B cell (primary cell): ENCODE measurements at regions not wholly inside any gene's neighbourhood (a gene's known extent, or its start where the extent isn't known, plus 50 kb on each side); places are given as distances from the start of the nearest gene placed in this dataset.
"Not testable (repeated sequence)": the region's sequence is repeated elsewhere in the genome, so short reads cannot be mapped to it uniquely, and the experiment has no call there.

ENCODE experiments used
- ATAC-seq: fragments of 200-7000 bp; cut with Tn5 transposase; one replicate; pipeline ENCODE4 v1.10.0; 2021; ENCODE audit warnings: low read depth, mild to moderate bottlenecking, moderate number of reproducible peaks, moderate library complexity
- CTCF ChIA-PET: fragments of 350-600 bp; sonication (Branson Sonifier 250); formaldehyde crosslinking; loops from one replicate; lab custom pipeline; 2021; ENCODE audit warnings: antibody characterized with exemption, inconsistent platforms; lab: Charles Lee
- POLR2A ChIA-PET: fragments of 350-600 bp; sonication (Branson Sonifier 250); formaldehyde crosslinking; loops from one replicate; lab custom pipeline; 2021; ENCODE audit warnings: antibody characterized with exemption; lab: Charles Lee
- DNase-seq: peaks from one replicate; pipeline ENCODE4 v3.0.0; 2013
- H2AFZ ChIP-seq: 2 replicates; pipeline ENCODE4 v1.6.1; 2012; ENCODE audit warnings: mild to moderate bottlenecking, low read depth, low read length; ENCODE audit not compliant: insufficient read depth, poor library complexity, severe bottlenecking
- H3K27ac ChIP-seq, 2 donors: 1 replicate in 1 of 2; 2 replicates in 1 of 2; pipeline ENCODE4 v1.5.1; 2012 to 2013; ENCODE audit warnings: low read length in 2 of 2, mild to moderate bottlenecking in 2 of 2, moderate library complexity in 1 of 2
- H3K27me3 ChIP-seq, 4 experiments: fragments of 200-600 bp in 1 of 4; sonication (generic) in 1 of 4; replicated peaks in 1 of 4; 1 replicate in 2 of 4; 2 replicates in 2 of 4; pipeline versions ENCODE4 v1.6.1 to v1.7.0; 2013 to 2016; ENCODE audit warnings: low read length in 3 of 4, mild to moderate bottlenecking in 2 of 4, mixed read lengths in 1 of 4, moderate library complexity in 1 of 4; ENCODE audit not compliant: insufficient read depth in 4 of 4, control insufficient read depth in 3 of 4; ENCODE audit errors: control extremely low read depth in 1 of 4
- H3K36me3 ChIP-seq, 2 experiments: replicated peaks in 1 of 2; 1 replicate in 1 of 2; 2 replicates in 1 of 2; pipeline versions ENCODE4 v1.6.1 to v1.7.1; 2013; ENCODE audit warnings: low read length in 1 of 2; ENCODE audit not compliant: insufficient read depth in 2 of 2, control insufficient read depth in 1 of 2; ENCODE audit errors: control extremely low read depth in 1 of 2, extremely low read depth in 1 of 2
- H3K4me1 ChIP-seq, 2 donors: fragments of 200-600 bp in 1 of 2; sonication (generic) in 1 of 2; 1 replicate in 1 of 2; 2 replicates in 1 of 2; pipeline versions ENCODE4 v1.5.1 to v1.6.1; 2013 to 2017; ENCODE audit warnings: low read length in 2 of 2; ENCODE audit not compliant: control insufficient read depth in 2 of 2, insufficient read depth in 2 of 2
- H3K4me2 ChIP-seq: replicated peaks from 2 replicates; pipeline ENCODE3; 2012; ENCODE audit warnings: mild to moderate bottlenecking, low read depth, low read length; ENCODE audit not compliant: poor library complexity, severe bottlenecking
- H3K4me3 ChIP-seq, 5 experiments: fragments of 200-600 bp in 1 of 5; sonication (generic) in 1 of 5; 1 replicate in 3 of 5; 2 replicates in 2 of 5; pipeline versions ENCODE4 v1.5.1 to v1.7.0; 2011 to 2016; ENCODE audit warnings: low read length in 4 of 5, mild to moderate bottlenecking in 4 of 5, low read depth in 2 of 5, control low read depth in 1 of 5, moderate library complexity in 1 of 5; ENCODE audit not compliant: insufficient read depth in 1 of 5; ENCODE audit errors: control extremely low read depth in 1 of 5, extremely low read depth in 1 of 5
- H3K79me2 ChIP-seq: fragments of 200-600 bp; sonication (generic); one replicate; pipeline ENCODE4 v1.6.0; 2016; ENCODE audit warnings: low read length; ENCODE audit not compliant: control insufficient read depth, insufficient read depth
- H3K9ac ChIP-seq: fragments of 200-600 bp; sonication (generic); 2 replicates; pipeline ENCODE4 v1.6.1; 2017; ENCODE audit warnings: mild to moderate bottlenecking, low read length, moderate library complexity
- H3K9me3 ChIP-seq, 3 donors: one replicate each; pipeline versions ENCODE4 v1.6.1 to v1.7.1; 2013; ENCODE audit warnings: low read length in 2 of 3; ENCODE audit not compliant: control insufficient read depth in 2 of 3, insufficient read depth in 1 of 3; ENCODE audit errors: control extremely low read depth in 1 of 3
- H4K20me1 ChIP-seq: 2 replicates; pipeline ENCODE4 v1.6.0; 2012; ENCODE audit warnings: mild to moderate bottlenecking, low read length; ENCODE audit not compliant: insufficient read depth, control insufficient read depth, poor library complexity, severe bottlenecking
- H3K27ac Mint-ChIP-seq: one replicate; pipeline ENCODE4 v1.8.0; 2021; ENCODE audit warnings: mixed read lengths
- H3K27me3 Mint-ChIP-seq: one replicate; pipeline ENCODE4 v1.8.0; 2021; ENCODE audit warnings: mixed read lengths
- H3K4me1 Mint-ChIP-seq: one replicate; pipeline ENCODE4 v1.8.0; 2021; ENCODE audit warnings: mixed read lengths
- H3K4me3 Mint-ChIP-seq: one replicate; pipeline ENCODE4 v1.8.0; 2021; ENCODE audit warnings: mixed read lengths
- H3K9me3 Mint-ChIP-seq: one replicate; pipeline ENCODE4 v1.8.0; 2022; ENCODE audit warnings: mixed read lengths; ENCODE audit not compliant: insufficient read depth
- CTCF ChIP-seq: fragments of 200-600 bp; IDR thresholded peaks from one replicate; pipeline ENCODE4 v1.8.0; 2022; ENCODE audit warnings: antibody characterized with exemption, mild to moderate bottlenecking
- EZH2 ChIP-seq: IDR thresholded peaks from 2 replicates; pipeline ENCODE4 v1.6.1; 2012; ENCODE audit warnings: borderline replicate concordance, low read depth, mild to moderate bottlenecking, moderate library complexity, low read length; ENCODE audit not compliant: insufficient read depth, poor library complexity, severe bottlenecking
- WGBS: methylation state at CpG from one replicate; pipeline ENCODE4 v1.1.5; 2013; ENCODE audit warnings: missing lambda C conversion rate; ENCODE audit not compliant: insufficient coverage; 5-methylcytosine and 5-hydroxymethylcytosine counted together
- intact Hi-C: fragments of 100-400 bp; cut with micrococcal nuclease; formaldehyde crosslinking; loops from one replicate; pipeline ENCODE4 v1.10.0; 2022

- no peaks in the 10 kb centered on the region for H3K36me3 ChIP-seq
- no peak overlapping the region for H3K4me3 ChIP-seq
- H3K4me1 Mint-ChIP-seq, result no peaks in the 10 kb centered on the region
- intact Hi-C loops, result no loop called here
- no peaks in the 10 kb centered on the region for H3K4me1 ChIP-seq
- no peaks in the 10 kb centered on the region for H3K79me2 ChIP-seq
- DNase-seq (no peak), ATAC-seq (no peak)
- no peaks in the 10 kb centered on the region for H3K27me3 Mint-ChIP-seq
- no peak overlapping the region for H2AFZ ChIP-seq
- H3K4me3 Mint-ChIP-seq, result no peak overlapping the region
- peaks cover 24% of the 10 kb centered on the region for H3K9me3 Mint-ChIP-seq
- H3K27ac Mint-ChIP-seq, result no peak overlapping the region
- H3K9ac ChIP-seq, result no peak overlapping the region
- no peak overlapping the region for H3K4me2 ChIP-seq
- H4K20me1 ChIP-seq, result no peaks in the 10 kb centered on the region
- H3K9me3 ChIP-seq, result peaks cover 0 to 4% (median 0%) of the 10 kb centered on the region in 3 donors
- ChIA-PET CTCF (no interaction called here), POLR2A (no interaction called here)
- no CpG with 5 or more reads among the region's 3 CpGs for WGBS
- no peak overlapping the region for H3K27ac ChIP-seq
- TF ChIP-seq CTCF (no peak), EZH2 (no peak)
- H3K27me3 ChIP-seq, result no peaks in the 10 kb centered on the region
Measured at GRCh38 chr9:80976403-80976802, 712.9 kb downstream of the TLE1 start.

GRCh38 chr9:80970377-80970776 lies 719.0 kb downstream of the TLE1 start:
- H3K27me3 ChIP-seq, H3K4me3 ChIP-seq, H3K4me2 ChIP-seq, H3K79me2 ChIP-seq, intact Hi-C loops, H3K4me3 Mint-ChIP-seq, H3K27ac ChIP-seq, H4K20me1 ChIP-seq, H3K9me3 ChIP-seq, ATAC-seq, POLR2A ChIA-PET, H3K4me1 Mint-ChIP-seq, H3K9ac ChIP-seq, H3K27ac Mint-ChIP-seq, DNase-seq, H2AFZ ChIP-seq, H3K27me3 Mint-ChIP-seq, CTCF ChIA-PET, H3K36me3 ChIP-seq, H3K4me1 ChIP-seq: not testable (repeated sequence)
- peaks cover 15% of the 10 kb centered on the region for H3K9me3 Mint-ChIP-seq
- 81% methylated on average over 2 of the region's 2 CpGs for WGBS
